ENCODE measurements at regions not wholly inside any gene's neighbourhood (a gene's known extent, or its start where the extent isn't known, plus 50 kb on each side); places are given as distances from the start of the nearest gene placed in this dataset.

GRCh38 chr13:64051278-64051677, 2635.6 kb upstream of the PCDH20 start:
- no peak for DNase-seq (ENCODE audit: insufficient read length, low spot score)
- TF ChIP-seq CTCF (IDR thresholded peaks at IDR 0.05; ENCODE audit: insufficient read depth, missing control alignments): no peak
- FAIRE-seq: no peak

DNA sequence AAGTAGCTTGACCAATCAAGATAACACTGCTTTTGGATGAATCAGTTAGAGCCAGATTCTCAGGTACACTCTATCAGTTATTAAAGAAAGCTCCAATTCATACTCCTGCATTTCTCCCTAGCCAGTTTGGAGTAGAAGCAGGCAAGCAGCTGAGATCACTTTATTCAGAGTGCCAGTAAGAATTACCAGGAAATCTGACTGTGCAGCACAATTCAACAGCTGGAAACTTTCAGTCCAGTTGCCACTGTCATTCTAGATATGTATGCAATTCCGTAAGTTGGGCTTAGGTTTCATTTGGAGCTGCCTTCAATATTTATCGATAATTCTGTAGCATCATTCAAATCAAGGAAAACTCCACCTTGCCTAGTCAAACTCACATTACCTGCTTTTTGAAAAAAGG, 2625.6 kb upstream of the PCDH20 start:
- no peak for TF ChIP-seq CTCF (IDR thresholded peaks at IDR 0.05; ENCODE audit: insufficient read depth, missing control alignments)
- no peak for FAIRE-seq
- DNase-seq (ENCODE audit: insufficient read length, low spot score): no peak

GRCh38 chr13:64033921-64034320, 2618.3 kb upstream of the PCDH20 start:
- FAIRE-seq: no peak
- no peak for TF ChIP-seq CTCF (IDR thresholded peaks at IDR 0.05; ENCODE audit: insufficient read depth, missing control alignments)
- DNase-seq (ENCODE audit: insufficient read length, low spot score): no peak

DNA sequence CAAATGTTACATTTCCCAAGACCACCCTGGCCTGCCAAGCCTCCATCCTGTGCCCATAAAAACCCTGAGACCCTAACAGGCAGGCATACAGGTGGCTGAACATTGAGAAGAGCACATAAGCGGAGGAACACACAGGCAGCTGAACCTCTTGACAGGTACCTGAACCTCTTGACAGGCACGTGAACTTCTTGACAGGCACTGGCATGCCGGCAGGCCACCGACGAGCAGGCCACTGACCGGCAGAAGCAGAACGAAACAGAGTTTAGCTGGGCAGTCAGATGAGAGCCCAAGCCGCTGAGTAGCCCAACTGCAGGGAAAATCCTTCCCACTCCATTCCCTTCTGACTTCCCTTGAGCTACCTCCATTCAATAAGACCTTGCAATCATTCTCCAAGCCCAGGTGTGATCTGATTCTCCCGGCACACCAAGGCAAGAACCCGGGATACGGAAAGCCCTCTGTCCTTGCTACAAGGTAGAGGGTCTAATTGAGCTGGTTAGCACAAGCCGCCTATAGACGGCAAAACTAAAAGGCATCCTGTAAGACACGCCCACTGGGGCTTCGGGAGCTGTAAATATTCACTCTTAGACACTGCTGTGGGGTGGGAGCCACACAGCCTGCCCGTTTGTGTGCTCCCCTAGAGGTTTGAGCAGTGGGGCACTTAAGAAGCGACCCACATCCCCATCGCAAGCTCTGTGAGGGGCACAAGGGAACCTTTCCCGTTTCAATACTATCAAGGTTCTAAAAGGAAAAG, 2613.9 kb upstream of the PCDH20 start:
- no peak for TF ChIP-seq CTCF (IDR thresholded peaks at IDR 0.05; ENCODE audit: insufficient read depth, missing control alignments)
- FAIRE-seq: no peak
- no peak for DNase-seq (ENCODE audit: insufficient read length, low spot score)

DNA sequence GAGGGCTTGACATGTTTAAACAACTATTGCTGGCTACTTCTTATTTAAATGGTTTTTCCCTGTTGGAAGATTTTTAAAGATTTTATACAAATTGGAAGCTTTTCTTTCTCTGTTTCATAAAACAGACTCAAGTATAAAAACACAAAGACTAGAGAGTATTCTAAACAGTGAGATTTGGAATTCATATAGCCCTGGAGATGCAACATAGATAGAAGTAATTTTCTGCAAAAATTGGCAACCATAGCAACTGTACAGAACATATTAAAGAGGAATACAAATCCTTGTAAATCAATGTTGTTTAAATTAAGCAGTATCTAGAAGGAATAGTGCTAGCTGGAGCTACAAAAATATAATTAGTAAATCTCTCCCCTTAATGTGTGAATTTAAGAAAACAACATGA, 2612.9 kb upstream of the PCDH20 start:
- FAIRE-seq: no peak
- TF ChIP-seq CTCF (IDR thresholded peaks at IDR 0.05; ENCODE audit: insufficient read depth, missing control alignments): no peak
- DNase-seq (ENCODE audit: insufficient read length, low spot score): no peak

GRCh38 chr13:64020126-64020525, 2604.5 kb upstream of the PCDH20 start:
- TF ChIP-seq CTCF (IDR thresholded peaks at IDR 0.05; ENCODE audit: insufficient read depth, missing control alignments): no peak
- FAIRE-seq: no peak
- no peak for DNase-seq (ENCODE audit: insufficient read length, low spot score)

DNA sequence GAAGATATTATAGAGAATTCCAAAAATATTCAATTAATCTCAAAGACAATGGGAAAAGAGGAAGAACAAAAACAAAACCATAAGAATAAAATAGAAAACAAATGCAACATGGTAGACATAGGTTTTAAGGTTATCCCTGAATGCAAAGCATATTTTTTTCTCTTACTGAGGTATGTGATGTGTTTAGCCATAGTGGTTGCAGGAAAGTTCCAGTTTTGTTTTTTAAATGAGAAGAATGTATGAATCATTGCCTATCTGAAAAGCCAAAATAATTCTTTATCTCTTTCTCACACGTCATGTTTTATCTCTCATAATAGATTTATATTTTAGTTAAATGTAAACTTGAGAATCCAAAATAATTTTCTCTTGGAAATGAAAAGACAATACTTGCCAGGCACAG, 2591.7 kb upstream of the PCDH20 start:
- FAIRE-seq (no peak), DNase-seq (ENCODE audit: insufficient read length, low spot score) (no peak)
- no peak for TF ChIP-seq CTCF (IDR thresholded peaks at IDR 0.05; ENCODE audit: insufficient read depth, missing control alignments)
